A673 (cell line): ENCODE measurements at regions not wholly inside any gene's neighbourhood (a gene's known extent, or its start where the extent isn't known, plus 50 kb on each side); places are given as distances from the start of the nearest gene placed in this dataset.

Experiments
- BruUV-seq: library from RNA; stranded (reverse); fragments of 400-500 nt; replicated peaks from 2 replicates; lab custom pipeline; 2021; lab: Mats Ljungman, UMichigan
- CTCF ChIA-PET: fragments of 300-600 bp; sonication (Branson Sonifier 250); formaldehyde crosslinking; loops from one replicate; lab custom pipeline; 2022; ENCODE audit warnings: antibody characterized with exemption; lab: Charles Lee
- POLR2A ChIA-PET: fragments of 300-600 bp; sonication (Branson Sonifier 250); formaldehyde crosslinking; loops from one replicate; lab custom pipeline; 2022; ENCODE audit warnings: antibody characterized with exemption; ENCODE audit not compliant: low non-redundant PET; lab: Charles Lee
- DNase-seq: peaks from one replicate; pipeline ENCODE4 v3.0.0-alpha.2; 2015; ENCODE audit warnings: low spot score
- H3K27ac ChIP-seq: fragments of 200-600 bp; sonication (generic); 2 replicates; pipeline ENCODE4 v1.5.1; 2016; ENCODE audit warnings: mixed run types, low read depth, mild to moderate bottlenecking, mixed read lengths, antibody characterized with exemption, low read length; ENCODE audit not compliant: poor library complexity, severe bottlenecking
- H3K27me3 ChIP-seq: fragments of 200-600 bp; sonication (generic); replicated peaks from 2 replicates; pipeline ENCODE4 v1.6.1; 2017; ENCODE audit warnings: mixed run types, low read depth, mild to moderate bottlenecking, mixed read lengths, antibody characterized with exemption, low read length; ENCODE audit not compliant: insufficient read depth, poor library complexity
- H3K36me3 ChIP-seq: fragments of 200-600 bp; sonication (generic); 2 replicates; pipeline ENCODE4 v1.6.1; 2016; ENCODE audit warnings: mixed run types, mild to moderate bottlenecking, mixed read lengths, antibody characterized with exemption, low read length; ENCODE audit not compliant: insufficient read depth, poor library complexity, severe bottlenecking
- H3K4me1 ChIP-seq: fragments of 200-600 bp; sonication (generic); 2 replicates; pipeline ENCODE4 v1.6.1; 2017; ENCODE audit warnings: mixed run types, mild to moderate bottlenecking, mixed read lengths, antibody characterized with exemption, low read length; ENCODE audit not compliant: insufficient read depth, poor library complexity, severe bottlenecking
- H3K4me3 ChIP-seq: fragments of 200-600 bp; sonication (generic); 2 replicates; pipeline ENCODE4 v1.5.1; 2016; ENCODE audit warnings: low read depth, mixed run types, mild to moderate bottlenecking, mixed read lengths, low read length; ENCODE audit not compliant: poor library complexity, severe bottlenecking
- H3K9me3 ChIP-seq: fragments of 200-600 bp; sonication (generic); 2 replicates; pipeline ENCODE4 v1.6.1; 2016; ENCODE audit warnings: mixed run types, low read depth, mild to moderate bottlenecking, mixed read lengths, antibody characterized with exemption, low read length; ENCODE audit not compliant: poor library complexity, severe bottlenecking
- EZH2 ChIP-seq: fragments of 200-600 bp; sonication (generic); IDR thresholded peaks from 2 replicates; pipeline ENCODE4 v1.6.1; 2017; ENCODE audit warnings: borderline replicate concordance, low read depth, mild to moderate bottlenecking, mixed read lengths, antibody characterized with exemption, low read length; ENCODE audit not compliant: poor library complexity, severe bottlenecking
- intact Hi-C: fragments of 100-400 bp; cut with micrococcal nuclease; formaldehyde crosslinking; loops from one replicate; pipeline ENCODE4 v1.10.0; 2022; ENCODE audit not compliant: unreplicated experiment
- TF ChIP-seq, protein P1 (sequence below): fragments of 300-800, 200-600 bp; sonication (generic); conservative IDR thresholded peaks from 2 replicates; pipeline ENCODE4 v1.5.1; 2017; ENCODE audit warnings: low read depth, mild to moderate bottlenecking, antibody characterized with exemption, low read length, moderate library complexity, mixed read lengths

DNA sequence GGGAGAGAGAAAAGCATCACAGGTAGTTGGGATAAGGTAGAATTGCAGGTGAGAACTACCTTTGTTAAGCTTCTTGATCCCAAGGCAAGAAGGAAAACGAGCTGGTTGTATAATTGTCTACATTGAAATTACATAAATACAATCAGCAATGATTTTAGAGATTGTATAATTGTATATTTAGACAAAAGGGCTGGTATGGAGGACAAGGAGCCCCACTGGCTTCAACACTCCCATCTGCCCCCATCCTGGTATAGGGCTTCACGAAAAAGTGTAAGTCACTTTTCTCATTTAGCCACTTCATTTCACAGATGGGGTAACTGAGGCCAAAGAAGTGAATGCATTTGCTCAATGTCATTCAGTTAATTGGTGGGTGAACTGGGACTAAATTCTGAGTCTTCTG, 103.3 kb downstream of the MYCN start:
- H3K27ac ChIP-seq: no peak overlapping the region
- no peaks in the 10 kb centered on the region for H3K27me3 ChIP-seq
- no peak overlapping the region for H3K4me3 ChIP-seq
- TF ChIP-seq EZH2: no peak
- TF ChIP-seq, protein P1, sequence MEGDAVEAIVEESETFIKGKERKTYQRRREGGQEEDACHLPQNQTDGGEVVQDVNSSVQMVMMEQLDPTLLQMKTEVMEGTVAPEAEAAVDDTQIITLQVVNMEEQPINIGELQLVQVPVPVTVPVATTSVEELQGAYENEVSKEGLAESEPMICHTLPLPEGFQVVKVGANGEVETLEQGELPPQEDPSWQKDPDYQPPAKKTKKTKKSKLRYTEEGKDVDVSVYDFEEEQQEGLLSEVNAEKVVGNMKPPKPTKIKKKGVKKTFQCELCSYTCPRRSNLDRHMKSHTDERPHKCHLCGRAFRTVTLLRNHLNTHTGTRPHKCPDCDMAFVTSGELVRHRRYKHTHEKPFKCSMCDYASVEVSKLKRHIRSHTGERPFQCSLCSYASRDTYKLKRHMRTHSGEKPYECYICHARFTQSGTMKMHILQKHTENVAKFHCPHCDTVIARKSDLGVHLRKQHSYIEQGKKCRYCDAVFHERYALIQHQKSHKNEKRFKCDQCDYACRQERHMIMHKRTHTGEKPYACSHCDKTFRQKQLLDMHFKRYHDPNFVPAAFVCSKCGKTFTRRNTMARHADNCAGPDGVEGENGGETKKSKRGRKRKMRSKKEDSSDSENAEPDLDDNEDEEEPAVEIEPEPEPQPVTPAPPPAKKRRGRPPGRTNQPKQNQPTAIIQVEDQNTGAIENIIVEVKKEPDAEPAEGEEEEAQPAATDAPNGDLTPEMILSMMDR: no peak
- no peaks in the 10 kb centered on the region for H3K36me3 ChIP-seq
- no TSS peak for BruUV-seq
- POLR2A ChIA-PET: no interaction called here
- no peaks in the 10 kb centered on the region for H3K9me3 ChIP-seq
- intact Hi-C loops: no loop called here
- CTCF ChIA-PET: no interaction called here
- H3K4me1 ChIP-seq: peaks cover 5% of the 10 kb centered on the region
- DNase-seq: no peak

DNA sequence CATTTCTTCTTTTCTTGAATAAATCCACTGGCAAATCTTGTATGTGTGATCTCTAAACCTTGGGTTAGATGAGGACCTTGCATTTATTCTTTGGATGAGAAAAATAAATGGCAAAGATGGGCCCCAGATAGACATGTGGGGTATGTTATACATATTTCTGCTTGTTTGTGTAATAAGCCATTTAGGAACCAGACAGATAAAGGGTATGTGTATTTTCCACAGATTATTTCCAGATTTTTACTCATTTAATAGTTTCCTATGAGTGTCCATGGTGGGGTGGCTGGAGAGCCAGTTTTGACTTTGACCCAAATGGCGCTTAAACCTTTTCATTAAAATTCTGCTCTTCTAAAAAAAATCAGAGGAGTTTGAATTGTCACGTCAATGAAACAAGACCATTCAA, 102.8 kb downstream of the MYCN start:
- ChIA-PET POLR2A (no interaction called here), CTCF (no interaction called here)
- Histone ChIP-seq H3K36me3 (no peaks in the 10 kb centered on the region), H3K4me3 (no peak overlapping the region), H3K4me1 (peaks cover 5% of the 10 kb centered on the region), H3K27ac (no peak overlapping the region), H3K9me3 (no peaks in the 10 kb centered on the region), H3K27me3 (no peaks in the 10 kb centered on the region)
- DNase-seq: no peak
- intact Hi-C loops: no loop called here
- no peak for TF ChIP-seq EZH2
- TF ChIP-seq, protein P1: no peak
- BruUV-seq: no TSS peak

DNA sequence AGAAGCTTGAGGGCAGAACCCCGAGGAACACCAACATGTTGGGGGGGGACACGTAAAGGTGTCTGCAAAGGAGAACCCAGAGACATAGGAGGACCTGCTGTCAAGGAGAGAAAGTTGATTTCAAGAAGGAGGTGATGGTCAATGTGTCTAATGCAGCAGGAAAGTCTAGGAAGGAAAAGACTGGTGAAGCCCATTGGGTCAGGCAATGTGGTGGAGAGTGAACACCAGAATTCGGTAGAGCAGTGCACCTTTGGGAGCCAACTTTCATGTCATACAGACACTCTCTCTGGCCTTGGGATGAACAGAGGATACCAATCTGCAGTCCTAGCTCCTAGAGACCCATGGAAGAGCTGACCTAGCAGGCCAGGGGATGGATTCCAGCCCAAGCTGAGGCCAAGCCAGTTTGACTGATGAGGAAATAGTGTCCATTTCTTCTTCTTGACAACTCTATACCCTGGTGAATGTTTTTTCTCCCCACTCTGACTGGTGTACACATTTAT, 101.9 kb downstream of the MYCN start:
- POLR2A ChIA-PET: no interaction called here
- peaks cover 5% of the 10 kb centered on the region for H3K4me1 ChIP-seq
- no peaks in the 10 kb centered on the region for H3K27me3 ChIP-seq
- no peak for DNase-seq
- no TSS peak for BruUV-seq
- H3K36me3 ChIP-seq: no peaks in the 10 kb centered on the region
- CTCF ChIA-PET: no interaction called here
- H3K9me3 ChIP-seq: no peaks in the 10 kb centered on the region
- no peak overlapping the region for H3K4me3 ChIP-seq
- TF ChIP-seq, protein P1: no peak
- TF ChIP-seq EZH2: no peak
- intact Hi-C loops: no loop called here
- H3K27ac ChIP-seq: no peak overlapping the region
